Transverse colon (tissue), 4 donors: ENCODE measurements at regions not wholly inside any gene's neighbourhood (a gene's known extent, or its start where the extent isn't known, plus 50 kb on each side); places are given as distances from the start of the nearest gene placed in this dataset.

Source experiments
- DNase-seq: peaks from one replicate; pipeline ENCODE4 v3.0.0-alpha.2; 2019
- H3K27ac ChIP-seq, 4 donors: fragments of 200-600 bp; sonication (generic); 2 replicates each; pipeline ENCODE4 v1.5.1; 2016 to 2018; ENCODE audit warnings: inconsistent platforms in 4 of 4
- H3K27me3 ChIP-seq: fragments of 200-600 bp; sonication (generic); 2 replicates; pipeline ENCODE4 v1.5.1; 2017; ENCODE audit warnings: inconsistent platforms
- H3K36me3 ChIP-seq, 4 donors: fragments of 200-600 bp; sonication (generic); 2 replicates each; pipeline ENCODE4 v1.5.1; 2017 to 2019; ENCODE audit warnings: inconsistent platforms in 4 of 4
- H3K4me1 ChIP-seq, 4 donors: fragments of 200-600 bp; sonication (generic); 2 replicates each; pipeline ENCODE4 v1.5.1; 2017 to 2020; ENCODE audit warnings: inconsistent platforms in 4 of 4
- H3K4me3 ChIP-seq, 4 donors: fragments of 200-600 bp; sonication (generic); 1 replicate in 1 of 4; 2 replicates in 3 of 4; pipeline versions ENCODE4 v1.5.1 to v1.6.1; 2017 to 2019; ENCODE audit warnings: inconsistent platforms in 4 of 4
- H3K9me3 ChIP-seq, 2 donors: fragments of 200-600 bp; sonication (generic); 2 replicates each; pipeline ENCODE4 v1.5.1; 2017 to 2019; ENCODE audit warnings: inconsistent platforms in 2 of 2
- EP300 ChIP-seq: sonication (generic); formaldehyde crosslinking; IDR thresholded peaks from one replicate; pipeline ENCODE4 v1.6.1; 2017; ENCODE audit warnings: antibody characterized with exemption, low read depth
- POLR2A ChIP-seq: fragments of 450-650 bp; IDR thresholded peaks from one replicate; pipeline ENCODE4 v1.6.1; 2016; ENCODE audit warnings: antibody characterized with exemption, mild to moderate bottlenecking, moderate library complexity
- POLR2AphosphoS5 ChIP-seq, 3 donors: sonication (generic); formaldehyde crosslinking; IDR thresholded peaks; one replicate each; pipeline ENCODE4 v1.6.1; 2016; ENCODE audit warnings: antibody characterized with exemption in 3 of 3
- WGBS, 2 donors: methylation state at CpG; one replicate each; pipeline ENCODE4 v1.1.5; 2018; ENCODE audit warnings: low coverage in 1 of 2; 5-methylcytosine and 5-hydroxymethylcytosine counted together
- in situ Hi-C, 4 donors: fragments of 200-750 bp; cut with MboI; loops; one replicate each; pipeline versions ENCODE4 v1.15.0 to v1.15.1; 2017; ENCODE audit warnings: low sequenced_read_pairs in 3 of 4, low pct_ligation_motif_present in 1 of 4, low pct_unique_long_range_greater_than_20kb in 1 of 4
- intact Hi-C: fragments of 100-400 bp; cut with DNase I; formaldehyde crosslinking; loops from one replicate; pipeline ENCODE4 v1.15.1; 2023; ENCODE audit warnings: low total_unique reads
- TF ChIP-seq, protein P1 (sequence below), 5 experiments: fragments of 200-600 bp in 3 of 5; fragments of 450-650 bp in 2 of 5; sonication (generic) in 3 of 5; IDR thresholded peaks; 1 replicate in 2 of 5; 2 replicates in 3 of 5; pipeline ENCODE4 v1.5.1; 2016 to 2017; ENCODE audit warnings: antibody characterized with exemption in 5 of 5, inconsistent platforms in 3 of 5, mild to moderate bottlenecking in 2 of 5, moderate library complexity in 1 of 5

- no peak for DNase-seq
- Histone ChIP-seq H3K4me1 (no peaks in the 10 kb centered on the region), H3K27me3 (no peaks in the 10 kb centered on the region), H3K4me3 (no peak overlapping the region), H3K27ac (no peak overlapping the region), H3K36me3 (no peaks in the 10 kb centered on the region), H3K9me3 (no peaks in the 10 kb centered on the region)
- TF ChIP-seq POLR2AphosphoS5 (IDR thresholded peaks at IDR 0.05) (no peak), EP300 (no peak), POLR2A (no peak)
- TF ChIP-seq, protein P1, sequence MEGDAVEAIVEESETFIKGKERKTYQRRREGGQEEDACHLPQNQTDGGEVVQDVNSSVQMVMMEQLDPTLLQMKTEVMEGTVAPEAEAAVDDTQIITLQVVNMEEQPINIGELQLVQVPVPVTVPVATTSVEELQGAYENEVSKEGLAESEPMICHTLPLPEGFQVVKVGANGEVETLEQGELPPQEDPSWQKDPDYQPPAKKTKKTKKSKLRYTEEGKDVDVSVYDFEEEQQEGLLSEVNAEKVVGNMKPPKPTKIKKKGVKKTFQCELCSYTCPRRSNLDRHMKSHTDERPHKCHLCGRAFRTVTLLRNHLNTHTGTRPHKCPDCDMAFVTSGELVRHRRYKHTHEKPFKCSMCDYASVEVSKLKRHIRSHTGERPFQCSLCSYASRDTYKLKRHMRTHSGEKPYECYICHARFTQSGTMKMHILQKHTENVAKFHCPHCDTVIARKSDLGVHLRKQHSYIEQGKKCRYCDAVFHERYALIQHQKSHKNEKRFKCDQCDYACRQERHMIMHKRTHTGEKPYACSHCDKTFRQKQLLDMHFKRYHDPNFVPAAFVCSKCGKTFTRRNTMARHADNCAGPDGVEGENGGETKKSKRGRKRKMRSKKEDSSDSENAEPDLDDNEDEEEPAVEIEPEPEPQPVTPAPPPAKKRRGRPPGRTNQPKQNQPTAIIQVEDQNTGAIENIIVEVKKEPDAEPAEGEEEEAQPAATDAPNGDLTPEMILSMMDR (IDR thresholded peaks at IDR 0.05) = no peak
- WGBS, 2 donors = 66 to 87% methylated on average over 3 to 4 of the region's 4 CpGs
- in situ Hi-C loops = loop anchor here in 1 of 4 donors (25.0 kb wide), 1 partner anchor 592 kb away; the partner anchor contains the start of gene TMEM200C
- intact Hi-C loops = no loop called here
Measured at GRCh38 chr18:6479699-6480098, 65.0 kb upstream of the L3MBTL4 start.

- no peaks in the 10 kb centered on the region for H3K27me3 ChIP-seq
- intact Hi-C loops = no loop called here
- H3K27ac ChIP-seq = no peak overlapping the region
- no peak overlapping the region for H3K4me3 ChIP-seq
- in situ Hi-C loops = loop anchor here in 1 of 4 donors (25.0 kb wide), 1 partner anchor 595 kb away; the partner anchor contains the start of gene TMEM200C
- no peaks in the 10 kb centered on the region for H3K4me1 ChIP-seq
- H3K9me3 ChIP-seq = no peaks in the 10 kb centered on the region
- H3K36me3 ChIP-seq = no peaks in the 10 kb centered on the region
- TF ChIP-seq, protein P1 (IDR thresholded peaks at IDR 0.05) = peak; percentile 55 to 67 (median 57)
- TF ChIP-seq POLR2A (no peak), EP300 (no peak), POLR2AphosphoS5 (IDR thresholded peaks at IDR 0.05) (peak in 1 of 3 donors; percentile 7)
- peak; percentile 41 for DNase-seq
- WGBS, 2 donors = 19 to 100% methylated on average over 1 to 15 of the region's 15 CpGs
Measured at GRCh38 chr18:6482198-6482977, 67.7 kb upstream of the L3MBTL4 start.

GRCh38 chr18:6484659-6485058 is 69.9 kb upstream of the L3MBTL4 start:
- no peak for DNase-seq
- Histone ChIP-seq H3K27me3 (no peaks in the 10 kb centered on the region), H3K4me1 (no peaks in the 10 kb centered on the region), H3K4me3 (no peak overlapping the region), H3K36me3 (no peaks in the 10 kb centered on the region), H3K9me3 (no peaks in the 10 kb centered on the region), H3K27ac (no peak overlapping the region)
- in situ Hi-C loops (loop anchor here in 1 of 4 donors (25.0 kb wide), 1 partner anchor 597 kb away; the partner anchor contains the start of gene TMEM200C), intact Hi-C loops (no loop called here)
- TF ChIP-seq EP300 (no peak), POLR2AphosphoS5 (IDR thresholded peaks at IDR 0.05) (no peak), POLR2A (no peak)
- TF ChIP-seq, protein P1 (IDR thresholded peaks at IDR 0.05) = no peak
- 42 to 48% methylated on average over 2 of the region's 2 CpGs for WGBS, 2 donors

DNA sequence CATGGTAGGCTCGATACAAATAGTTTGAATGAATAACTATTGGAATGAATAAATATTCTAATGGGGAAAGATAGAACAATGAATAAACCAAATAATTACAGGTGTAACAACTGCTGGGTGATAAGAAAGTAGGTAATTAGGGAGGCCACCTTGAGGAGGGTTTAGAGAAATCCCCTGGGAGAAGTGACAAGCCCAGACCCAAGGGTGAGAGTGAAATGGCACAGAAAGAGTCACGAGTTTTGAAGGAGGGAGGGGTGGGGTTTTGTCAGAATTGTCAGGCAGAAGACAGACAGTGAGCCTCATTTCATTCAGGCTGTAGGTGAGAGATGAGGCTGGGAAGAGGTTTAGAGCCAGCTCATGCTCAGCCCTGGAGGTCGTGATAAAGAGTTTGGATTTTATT is 71.6 kb upstream of the L3MBTL4 start:
- no peaks in the 10 kb centered on the region for H3K36me3 ChIP-seq
- H3K4me1 ChIP-seq = no peaks in the 10 kb centered on the region
- no peaks in the 10 kb centered on the region for H3K9me3 ChIP-seq
- DNase-seq = no peak
- WGBS, 2 donors = 47 to 55% methylated on average over 2 to 3 of the region's 3 CpGs
- in situ Hi-C loops (loop anchor here in 1 of 4 donors (25.0 kb wide), 1 partner anchor 599 kb away; the partner anchor contains the start of gene TMEM200C), intact Hi-C loops (no loop called here)
- no peak for TF ChIP-seq POLR2AphosphoS5 (IDR thresholded peaks at IDR 0.05)
- TF ChIP-seq POLR2A = no peak
- TF ChIP-seq, protein P1 (IDR thresholded peaks at IDR 0.05) = no peak
- no peak for TF ChIP-seq EP300
- H3K27ac ChIP-seq = no peak overlapping the region
- H3K4me3 ChIP-seq = no peak overlapping the region
- no peaks in the 10 kb centered on the region for H3K27me3 ChIP-seq
